ENCODE measurements at regions not wholly inside any gene's neighbourhood (a gene's known extent, or its start where the extent isn't known, plus 50 kb on each side); places are given as distances from the start of the nearest gene placed in this dataset.
"Not testable (repeated sequence)": the region's sequence is repeated elsewhere in the genome, so short reads cannot be mapped to it uniquely, and the experiment has no call there.

DNA sequence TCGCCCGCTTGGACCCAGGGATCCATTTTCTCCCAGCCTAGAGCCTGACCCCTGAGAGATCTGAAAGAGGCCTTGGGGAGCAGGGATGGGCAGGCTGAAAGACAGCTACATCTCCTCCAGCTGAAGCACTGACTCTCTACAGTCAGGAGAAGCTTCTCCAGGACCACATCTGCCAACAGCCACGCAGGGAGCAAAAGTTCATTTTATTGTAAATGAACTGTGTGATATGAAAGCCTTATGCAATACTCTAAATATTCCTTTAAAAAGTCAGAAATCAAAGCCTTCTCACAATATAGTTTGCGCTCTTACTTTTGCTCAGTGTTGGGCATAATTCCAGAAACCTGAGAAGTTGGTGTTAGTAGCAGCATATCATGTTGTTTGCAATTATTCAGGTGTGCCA lies 428.9 kb upstream of the RAB6C start:
- TF ChIP-seq, protein P1, sequence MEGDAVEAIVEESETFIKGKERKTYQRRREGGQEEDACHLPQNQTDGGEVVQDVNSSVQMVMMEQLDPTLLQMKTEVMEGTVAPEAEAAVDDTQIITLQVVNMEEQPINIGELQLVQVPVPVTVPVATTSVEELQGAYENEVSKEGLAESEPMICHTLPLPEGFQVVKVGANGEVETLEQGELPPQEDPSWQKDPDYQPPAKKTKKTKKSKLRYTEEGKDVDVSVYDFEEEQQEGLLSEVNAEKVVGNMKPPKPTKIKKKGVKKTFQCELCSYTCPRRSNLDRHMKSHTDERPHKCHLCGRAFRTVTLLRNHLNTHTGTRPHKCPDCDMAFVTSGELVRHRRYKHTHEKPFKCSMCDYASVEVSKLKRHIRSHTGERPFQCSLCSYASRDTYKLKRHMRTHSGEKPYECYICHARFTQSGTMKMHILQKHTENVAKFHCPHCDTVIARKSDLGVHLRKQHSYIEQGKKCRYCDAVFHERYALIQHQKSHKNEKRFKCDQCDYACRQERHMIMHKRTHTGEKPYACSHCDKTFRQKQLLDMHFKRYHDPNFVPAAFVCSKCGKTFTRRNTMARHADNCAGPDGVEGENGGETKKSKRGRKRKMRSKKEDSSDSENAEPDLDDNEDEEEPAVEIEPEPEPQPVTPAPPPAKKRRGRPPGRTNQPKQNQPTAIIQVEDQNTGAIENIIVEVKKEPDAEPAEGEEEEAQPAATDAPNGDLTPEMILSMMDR (conservative IDR thresholded peaks at IDR 0.05; ENCODE audit: low read depth, low read length): no peak
- no peak for DNase-seq (ENCODE audit: low read depth)
- H3K4me3 ChIP-seq (ENCODE audit: low read depth, low read length): no peak overlapping the region

DNA sequence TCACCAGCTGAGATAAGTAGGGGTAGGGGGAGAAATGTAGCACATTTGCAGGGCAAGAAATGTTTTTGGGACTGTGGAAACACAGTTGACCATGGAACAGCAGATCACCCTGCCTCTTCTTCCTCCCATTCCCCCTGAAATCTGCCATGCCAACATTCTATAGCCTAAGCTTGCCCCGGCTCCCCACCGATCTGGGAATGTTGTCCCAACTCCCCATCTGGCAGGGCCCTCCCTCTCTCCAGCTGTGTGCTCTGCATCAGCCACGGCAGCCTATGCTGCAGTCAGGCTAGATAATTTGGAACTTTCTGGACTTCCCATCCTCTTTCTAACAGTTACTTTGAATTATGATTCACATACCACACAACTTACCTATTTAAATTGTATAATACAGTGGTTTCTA lies 425.1 kb upstream of the RAB6C start:
- TF ChIP-seq, protein P1 (conservative IDR thresholded peaks at IDR 0.05; ENCODE audit: low read depth, low read length): no peak
- H3K4me3 ChIP-seq (ENCODE audit: low read depth, low read length): no peak overlapping the region
- no peak for DNase-seq (ENCODE audit: low read depth)

DNA sequence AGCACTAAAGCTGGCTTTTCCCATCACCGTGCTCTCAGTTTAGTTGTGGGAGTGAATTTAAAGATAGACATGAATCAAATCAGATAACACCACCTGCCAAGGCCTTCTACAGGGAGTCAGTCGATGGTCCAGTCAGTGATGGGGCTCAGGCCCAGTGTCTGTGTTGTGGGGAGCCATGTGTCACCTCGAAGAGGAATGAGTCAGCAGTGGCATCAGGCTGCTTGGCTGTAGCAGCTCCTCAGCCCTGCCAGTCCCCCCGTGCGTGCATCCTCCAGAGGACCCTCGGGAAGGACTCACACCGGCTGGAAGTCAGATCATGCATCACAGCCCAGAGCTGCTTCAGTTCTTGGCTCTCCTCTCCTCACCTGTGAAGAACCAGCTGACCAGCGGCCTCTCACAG lies 420.4 kb upstream of the RAB6C start:
- no peak for DNase-seq (ENCODE audit: low read depth)
- TF ChIP-seq, protein P1 (conservative IDR thresholded peaks at IDR 0.05; ENCODE audit: low read depth, low read length): no peak

DNA sequence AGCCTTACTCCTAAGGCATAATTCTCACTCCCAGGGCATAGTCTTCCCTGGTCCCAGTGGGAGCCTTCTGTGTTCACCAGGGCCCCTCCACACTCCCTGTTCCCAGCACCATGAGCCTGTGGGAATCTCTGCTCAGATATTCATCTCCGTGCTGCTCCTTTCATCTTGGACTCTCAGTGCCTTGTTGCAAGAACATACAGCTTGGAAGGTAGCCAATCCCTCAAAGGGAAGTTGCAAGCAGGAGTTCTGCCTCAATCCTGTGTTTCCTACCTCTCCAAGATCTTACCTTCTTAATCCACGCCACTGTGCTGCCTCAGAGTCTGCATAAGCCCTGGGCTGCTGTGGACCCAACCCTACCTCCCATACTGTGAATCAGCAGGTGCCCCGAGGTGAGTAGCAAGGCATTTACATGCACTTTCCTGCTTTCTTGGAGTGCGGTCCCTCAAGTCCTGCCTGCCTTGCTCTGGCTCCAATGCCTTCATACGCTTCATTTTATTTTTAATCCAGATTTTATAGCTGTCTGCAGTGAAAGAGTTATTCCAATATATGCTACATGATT lies 413.8 kb upstream of the RAB6C start:
- TF ChIP-seq, protein P1 (conservative IDR thresholded peaks at IDR 0.05; ENCODE audit: low read depth, low read length): no peak
- peak; percentile 1 for DNase-seq (ENCODE audit: low read depth)

More for the DNA sequence above, 420.4 kb upstream of the RAB6C start:
- H3K4me3 ChIP-seq (ENCODE audit: low read depth, low read length): no peak overlapping the region

DNA sequence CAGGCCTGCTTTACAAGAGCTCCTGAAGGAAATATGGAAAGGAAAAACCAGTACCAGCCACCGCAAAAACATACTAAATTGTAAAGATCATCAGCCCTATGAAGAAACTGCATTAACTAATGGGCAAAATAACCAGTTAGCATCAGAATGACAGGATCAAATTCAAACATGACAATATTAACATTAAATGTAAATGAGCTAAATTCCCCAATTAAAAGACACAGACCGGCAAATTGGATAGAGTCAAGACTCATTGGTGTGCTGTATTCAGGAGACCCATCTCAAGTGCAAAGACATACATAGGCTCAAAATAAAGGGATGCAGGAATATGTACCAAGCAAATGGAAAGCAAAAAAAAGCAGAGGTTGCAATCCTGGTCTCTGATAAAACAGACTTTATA lies 408.7 kb upstream of the RAB6C start:
- not testable (repeated sequence) for H3K4me3 ChIP-seq (ENCODE audit: low read depth, low read length); DNase-seq (ENCODE audit: low read depth)

More for the DNA sequence above, 413.8 kb upstream of the RAB6C start:
- H3K4me3 ChIP-seq (ENCODE audit: low read depth, low read length): no peak overlapping the region

DNA sequence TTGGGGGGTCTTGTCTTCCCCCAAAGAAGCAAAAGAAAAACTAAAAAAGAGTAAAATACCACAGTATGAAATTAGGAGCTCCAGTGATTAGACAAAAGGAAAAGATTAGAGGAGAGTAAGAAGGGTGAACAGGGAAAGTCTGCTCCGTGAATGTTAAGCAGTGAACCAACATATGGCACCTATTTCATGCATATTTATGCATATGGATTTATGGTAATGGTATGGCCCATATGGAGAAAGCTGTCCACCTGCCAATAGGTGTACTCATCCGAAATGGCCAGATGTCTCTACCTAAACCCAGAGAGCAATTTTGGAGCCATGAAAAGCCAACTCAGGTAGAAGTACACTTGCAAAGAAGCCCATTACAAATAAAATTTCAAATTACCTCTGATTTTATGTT lies 404.0 kb upstream of the RAB6C start:
- DNase-seq (ENCODE audit: low read depth): no peak
- H3K4me3 ChIP-seq (ENCODE audit: low read depth, low read length): no peak overlapping the region
- TF ChIP-seq, protein P1 (conservative IDR thresholded peaks at IDR 0.05; ENCODE audit: low read depth, low read length): no peak

DNA sequence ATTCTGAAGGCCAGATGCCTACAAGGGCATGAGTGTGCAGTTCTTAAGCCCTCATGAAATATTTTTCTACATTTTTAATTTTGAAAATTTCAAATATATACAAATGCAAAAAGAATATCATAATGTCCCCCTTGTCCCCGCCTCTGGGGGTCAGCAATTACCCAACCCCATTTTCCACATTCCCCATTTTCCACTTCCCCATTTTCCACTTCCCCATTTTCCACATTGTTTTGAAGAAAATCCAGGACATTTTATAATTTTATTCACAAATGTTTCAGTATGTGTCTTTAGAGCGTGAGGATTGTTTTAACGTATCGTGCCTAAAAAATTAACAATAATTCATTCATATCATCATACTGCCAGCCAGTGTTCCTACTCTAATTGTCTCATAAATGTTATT lies 403.6 kb upstream of the RAB6C start:
- TF ChIP-seq, protein P1 (conservative IDR thresholded peaks at IDR 0.05; ENCODE audit: low read depth, low read length): no peak
- no peak for DNase-seq (ENCODE audit: low read depth)
- no peak overlapping the region for H3K4me3 ChIP-seq (ENCODE audit: low read depth, low read length)

Data from choroid plexus epithelial cell (primary cell).